ENCODE measurements at regions not wholly inside any gene's neighbourhood (a gene's known extent, or its start where the extent isn't known, plus 50 kb on each side); places are given as distances from the start of the nearest gene placed in this dataset.

DNA sequence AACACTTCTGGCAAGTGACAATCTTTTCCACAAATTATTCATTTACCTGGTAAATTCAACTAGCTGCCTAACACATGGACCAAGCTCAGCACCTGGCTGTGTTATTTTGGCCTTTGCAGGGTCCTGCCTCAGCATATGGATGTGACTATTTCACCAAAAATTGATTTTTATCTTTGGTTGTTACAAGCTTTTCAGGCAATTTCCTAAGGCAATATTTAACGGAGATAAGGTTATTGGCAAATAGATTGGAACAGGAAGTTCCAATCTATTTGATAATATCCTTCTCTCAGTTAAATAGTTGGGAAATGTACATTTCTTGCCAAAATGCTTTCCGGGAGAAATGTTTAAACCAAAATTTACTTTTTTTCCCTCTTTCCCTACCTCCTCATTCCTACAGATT lies 415.2 kb upstream of the SMARCA2 start:
- Mint-ChIP-seq H3K9me3 (ENCODE audit: unreplicated experiment) (no peaks in the 10 kb centered on the region), H3K4me3 (ENCODE audit: unreplicated experiment) (no peak overlapping the region), H3K27me3 (ENCODE audit: unreplicated experiment) (no peaks in the 10 kb centered on the region), H3K27ac (ENCODE audit: unreplicated experiment) (no peak overlapping the region), H3K4me1 (ENCODE audit: unreplicated experiment) (no peaks in the 10 kb centered on the region), H3K36me3 (ENCODE audit: unreplicated experiment) (no peaks in the 10 kb centered on the region)
- DNase-seq (ENCODE audit: extremely low spot score, unreplicated experiment): no peak
- TF ChIP-seq, protein P1, sequence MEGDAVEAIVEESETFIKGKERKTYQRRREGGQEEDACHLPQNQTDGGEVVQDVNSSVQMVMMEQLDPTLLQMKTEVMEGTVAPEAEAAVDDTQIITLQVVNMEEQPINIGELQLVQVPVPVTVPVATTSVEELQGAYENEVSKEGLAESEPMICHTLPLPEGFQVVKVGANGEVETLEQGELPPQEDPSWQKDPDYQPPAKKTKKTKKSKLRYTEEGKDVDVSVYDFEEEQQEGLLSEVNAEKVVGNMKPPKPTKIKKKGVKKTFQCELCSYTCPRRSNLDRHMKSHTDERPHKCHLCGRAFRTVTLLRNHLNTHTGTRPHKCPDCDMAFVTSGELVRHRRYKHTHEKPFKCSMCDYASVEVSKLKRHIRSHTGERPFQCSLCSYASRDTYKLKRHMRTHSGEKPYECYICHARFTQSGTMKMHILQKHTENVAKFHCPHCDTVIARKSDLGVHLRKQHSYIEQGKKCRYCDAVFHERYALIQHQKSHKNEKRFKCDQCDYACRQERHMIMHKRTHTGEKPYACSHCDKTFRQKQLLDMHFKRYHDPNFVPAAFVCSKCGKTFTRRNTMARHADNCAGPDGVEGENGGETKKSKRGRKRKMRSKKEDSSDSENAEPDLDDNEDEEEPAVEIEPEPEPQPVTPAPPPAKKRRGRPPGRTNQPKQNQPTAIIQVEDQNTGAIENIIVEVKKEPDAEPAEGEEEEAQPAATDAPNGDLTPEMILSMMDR (IDR thresholded peaks at IDR 0.05): no peak

DNA sequence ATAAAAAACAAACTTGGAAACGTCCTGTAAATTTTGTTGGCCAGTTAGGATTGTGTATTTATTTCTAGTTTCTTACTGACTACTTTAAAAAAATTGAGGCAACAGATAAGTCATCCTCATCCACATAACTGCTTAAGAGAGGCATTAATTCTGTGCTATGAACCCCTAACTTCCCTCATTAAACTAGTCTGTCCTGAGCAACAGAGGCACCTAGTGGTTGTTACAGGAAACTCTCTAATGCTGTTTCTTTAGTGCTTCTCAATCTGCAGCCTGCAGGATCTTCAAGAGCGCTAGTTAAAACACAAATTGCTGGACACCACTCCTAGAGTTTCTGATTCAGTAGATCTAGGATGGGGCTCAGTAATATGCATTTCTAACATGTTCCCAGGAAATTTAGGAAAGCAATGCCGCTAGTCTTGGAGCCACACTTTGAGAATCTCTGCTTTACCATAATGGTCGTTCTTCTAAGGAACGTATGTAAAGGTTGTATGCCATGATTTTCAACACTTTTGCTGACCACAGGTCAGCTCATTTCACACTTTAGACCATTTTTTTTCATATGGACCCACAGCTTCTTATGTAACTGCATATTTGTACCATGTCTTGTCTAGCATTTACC lies 410.1 kb upstream of the SMARCA2 start:
- H3K9me3 Mint-ChIP-seq (ENCODE audit: unreplicated experiment): no peaks in the 10 kb centered on the region
- TF ChIP-seq, protein P1 (IDR thresholded peaks at IDR 0.05): peak; percentile 39
- no peak for DNase-seq (ENCODE audit: extremely low spot score, unreplicated experiment)

DNA sequence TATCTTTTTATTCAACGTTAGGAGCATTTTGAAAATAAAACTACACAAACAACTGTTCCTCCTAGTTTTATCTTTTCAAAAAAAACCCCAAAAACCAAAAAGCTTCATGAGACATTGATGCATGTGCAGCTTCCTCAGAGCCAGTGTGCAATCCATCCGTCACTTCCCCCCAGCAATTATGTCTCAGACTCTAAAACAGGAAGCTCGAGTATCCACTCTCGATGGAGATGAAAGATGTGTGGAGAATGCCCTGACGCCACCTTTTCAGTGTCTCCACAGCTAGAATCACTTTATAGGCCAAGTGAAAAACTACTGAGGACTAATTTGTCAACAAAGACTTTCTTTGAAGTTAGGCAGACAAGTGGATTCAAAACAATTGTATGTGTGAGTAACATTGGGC lies 408.9 kb upstream of the SMARCA2 start:
- no peaks in the 10 kb centered on the region for H3K4me1 Mint-ChIP-seq (ENCODE audit: unreplicated experiment)
- TF ChIP-seq, protein P1 (IDR thresholded peaks at IDR 0.05): no peak
- no peaks in the 10 kb centered on the region for H3K27me3 Mint-ChIP-seq (ENCODE audit: unreplicated experiment)
- no peak overlapping the region for H3K4me3 Mint-ChIP-seq (ENCODE audit: unreplicated experiment)
- H3K36me3 Mint-ChIP-seq (ENCODE audit: unreplicated experiment): no peaks in the 10 kb centered on the region
- H3K9me3 Mint-ChIP-seq (ENCODE audit: unreplicated experiment): no peaks in the 10 kb centered on the region
- no peak overlapping the region for H3K27ac Mint-ChIP-seq (ENCODE audit: unreplicated experiment)
- DNase-seq (ENCODE audit: extremely low spot score, unreplicated experiment): no peak

More for the DNA sequence above, 410.1 kb upstream of the SMARCA2 start:
- Mint-ChIP-seq H3K4me3 (ENCODE audit: unreplicated experiment) (no peak overlapping the region), H3K4me1 (ENCODE audit: unreplicated experiment) (no peaks in the 10 kb centered on the region), H3K27me3 (ENCODE audit: unreplicated experiment) (no peaks in the 10 kb centered on the region), H3K36me3 (ENCODE audit: unreplicated experiment) (no peaks in the 10 kb centered on the region), H3K27ac (ENCODE audit: unreplicated experiment) (no peak overlapping the region)

DNA sequence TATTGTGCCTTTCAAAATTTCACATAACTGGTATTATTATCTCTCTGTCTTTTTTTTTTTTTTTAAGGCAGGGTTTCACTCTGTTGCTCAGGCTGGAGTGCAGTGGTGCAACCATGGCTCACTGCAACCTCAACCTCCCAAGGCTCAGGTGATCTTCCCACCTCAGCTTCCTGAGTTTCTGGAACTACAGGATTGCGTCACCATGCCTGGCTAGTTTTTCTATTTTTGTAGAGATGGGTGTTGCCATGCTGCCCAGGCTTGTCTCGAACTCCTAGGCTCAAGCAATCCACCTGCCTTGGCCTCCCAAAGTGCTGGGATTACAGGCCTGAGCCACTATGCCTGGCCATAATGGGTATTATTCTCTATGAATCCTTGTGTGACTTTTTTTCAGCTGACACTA lies 402.3 kb upstream of the SMARCA2 start:
- Mint-ChIP-seq H3K27me3 (ENCODE audit: unreplicated experiment) (no peaks in the 10 kb centered on the region), H3K36me3 (ENCODE audit: unreplicated experiment) (no peaks in the 10 kb centered on the region), H3K4me1 (ENCODE audit: unreplicated experiment) (no peaks in the 10 kb centered on the region), H3K9me3 (ENCODE audit: unreplicated experiment) (peaks cover 3% of the 10 kb centered on the region), H3K4me3 (ENCODE audit: unreplicated experiment) (no peak overlapping the region), H3K27ac (ENCODE audit: unreplicated experiment) (no peak overlapping the region)
- TF ChIP-seq, protein P1 (IDR thresholded peaks at IDR 0.05): no peak
- no peak for DNase-seq (ENCODE audit: extremely low spot score, unreplicated experiment)

DNA sequence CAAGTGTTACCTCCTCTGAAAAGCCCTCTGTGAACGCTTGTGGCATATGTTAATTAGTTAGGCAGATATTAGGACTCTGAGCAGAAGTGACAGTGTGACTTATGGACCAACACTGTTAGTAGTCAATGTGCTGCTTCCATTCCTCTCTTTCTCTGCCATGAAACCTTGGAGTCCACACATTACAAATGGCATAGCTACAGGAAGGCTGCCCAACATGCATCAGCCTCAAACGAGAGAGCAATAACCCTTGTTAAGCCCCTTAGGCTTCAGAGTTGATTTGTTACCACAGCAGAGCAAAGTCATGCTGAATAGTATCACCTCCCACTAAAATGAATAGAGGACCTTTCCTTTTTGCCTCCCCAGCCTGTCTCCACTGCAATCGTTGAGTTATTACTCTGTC lies 397.7 kb upstream of the SMARCA2 start:
- Mint-ChIP-seq H3K36me3 (ENCODE audit: unreplicated experiment) (no peaks in the 10 kb centered on the region), H3K9me3 (ENCODE audit: unreplicated experiment) (peaks cover 3% of the 10 kb centered on the region), H3K27ac (ENCODE audit: unreplicated experiment) (no peak overlapping the region), H3K27me3 (ENCODE audit: unreplicated experiment) (no peaks in the 10 kb centered on the region), H3K4me3 (ENCODE audit: unreplicated experiment) (no peak overlapping the region), H3K4me1 (ENCODE audit: unreplicated experiment) (no peaks in the 10 kb centered on the region)
- TF ChIP-seq, protein P1 (IDR thresholded peaks at IDR 0.05): no peak
- DNase-seq (ENCODE audit: extremely low spot score, unreplicated experiment): no peak

All from osteocyte (in vitro differentiated cells).